Hematopoietic multipotent progenitor cell treated with erythropoietin and hydrocortisone succinate and interleukin-3 and kit ligand, for 6 days (in vitro differentiated cells): ENCODE measurements at regions not wholly inside any gene's neighbourhood (a gene's known extent, or its start where the extent isn't known, plus 50 kb on each side); places are given as distances from the start of the nearest gene placed in this dataset.
"Not testable (repeated sequence)": the region's sequence is repeated elsewhere in the genome, so short reads cannot be mapped to it uniquely, and the experiment has no call there.

ENCODE experiments used
- DNase-seq: peaks from one replicate; pipeline ENCODE4 v3.0.0-alpha.2; 2015

GRCh38 chr7:24438232-24438631 is 135.0 kb upstream of the PALS2 start:
- DNase-seq: no peak

GRCh38 chr7:24439104-24439503 is 134.1 kb upstream of the PALS2 start:
- not testable (repeated sequence) for DNase-seq

DNA sequence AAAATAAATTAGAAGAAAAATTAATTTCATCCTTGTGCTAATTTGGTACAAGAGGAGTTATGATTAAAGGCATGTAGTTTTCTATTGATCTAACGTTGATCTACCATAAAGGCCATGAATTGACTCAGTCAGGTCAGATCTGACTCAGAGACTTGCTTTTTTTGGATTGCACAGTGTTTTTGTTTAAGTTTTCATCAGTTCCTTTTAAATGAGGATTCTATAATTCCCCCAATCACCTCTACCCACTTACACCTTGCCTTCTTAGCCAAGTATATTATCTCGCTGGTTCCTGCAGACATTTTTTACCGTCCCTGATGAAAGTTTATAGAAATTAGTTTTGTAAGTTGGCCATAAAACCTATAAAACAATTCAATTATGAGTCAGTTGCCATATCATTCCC is 132.4 kb upstream of the PALS2 start:
- DNase-seq: no peak

DNA sequence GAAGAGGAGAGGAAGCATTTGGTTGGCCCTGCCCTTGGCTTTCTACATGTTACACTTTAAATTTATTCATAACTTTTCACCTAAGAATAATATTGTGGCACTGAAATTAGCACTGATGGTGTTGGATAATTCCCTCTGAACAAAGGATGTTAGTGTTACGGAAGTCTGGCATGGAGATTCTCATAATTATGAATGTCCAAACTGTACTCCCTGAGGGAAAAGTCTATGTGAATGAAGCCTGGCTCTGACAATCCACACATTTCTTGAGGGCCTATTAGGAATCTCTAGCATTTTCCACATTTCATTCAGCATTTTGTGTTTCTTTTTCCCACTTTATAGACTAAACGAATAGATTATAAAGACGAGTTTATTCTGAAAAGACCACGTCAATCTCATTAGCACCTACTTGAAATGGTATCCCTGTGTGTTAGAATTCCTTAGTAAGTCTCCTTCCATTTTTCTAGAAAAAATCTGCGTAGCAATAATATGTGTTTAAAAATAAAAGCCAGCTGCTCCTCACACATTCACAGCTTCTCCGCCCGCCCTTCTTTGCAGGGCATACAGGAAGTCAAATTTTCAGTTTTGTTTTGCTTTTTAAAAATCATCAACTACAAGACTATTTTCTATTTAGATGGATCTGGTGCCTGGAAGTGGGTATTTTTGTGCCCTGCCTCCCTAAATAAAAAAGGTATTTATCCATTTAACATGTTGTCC is 131.8 kb upstream of the PALS2 start:
- DNase-seq: no peak

- no peak for DNase-seq
These were observed 131.0 kb upstream of the PALS2 start for GRCh38 chr7:24442170-24442777.

GRCh38 chr7:24444666-24445440 is 128.4 kb upstream of the PALS2 start:
- DNase-seq: no peak

DNA sequence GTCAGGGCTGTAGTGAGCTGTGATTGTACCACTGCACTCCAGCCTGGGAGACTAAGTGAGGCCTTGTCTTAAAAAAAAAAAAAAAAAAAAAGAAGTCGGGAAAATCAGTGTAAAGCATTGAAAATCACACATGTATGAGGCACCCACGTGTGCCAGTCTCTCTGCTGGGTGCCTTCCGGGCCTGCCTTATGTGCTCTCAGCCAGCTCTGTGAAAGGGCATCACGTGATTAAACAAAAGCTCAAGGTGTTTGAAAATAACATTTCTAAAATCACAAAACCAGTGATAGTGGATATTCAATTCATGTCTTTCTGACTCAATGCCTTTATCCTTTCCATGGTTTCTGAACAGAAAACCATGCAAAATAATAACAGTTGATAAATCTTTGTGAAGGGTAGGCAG is 125.2 kb upstream of the PALS2 start:
- no peak for DNase-seq

GRCh38 chr7:24449416-24449815 is 123.8 kb upstream of the PALS2 start:
- DNase-seq: not testable (repeated sequence)

GRCh38 chr7:24455813-24456525 is 117.3 kb upstream of the PALS2 start:
- DNase-seq: no peak

DNA sequence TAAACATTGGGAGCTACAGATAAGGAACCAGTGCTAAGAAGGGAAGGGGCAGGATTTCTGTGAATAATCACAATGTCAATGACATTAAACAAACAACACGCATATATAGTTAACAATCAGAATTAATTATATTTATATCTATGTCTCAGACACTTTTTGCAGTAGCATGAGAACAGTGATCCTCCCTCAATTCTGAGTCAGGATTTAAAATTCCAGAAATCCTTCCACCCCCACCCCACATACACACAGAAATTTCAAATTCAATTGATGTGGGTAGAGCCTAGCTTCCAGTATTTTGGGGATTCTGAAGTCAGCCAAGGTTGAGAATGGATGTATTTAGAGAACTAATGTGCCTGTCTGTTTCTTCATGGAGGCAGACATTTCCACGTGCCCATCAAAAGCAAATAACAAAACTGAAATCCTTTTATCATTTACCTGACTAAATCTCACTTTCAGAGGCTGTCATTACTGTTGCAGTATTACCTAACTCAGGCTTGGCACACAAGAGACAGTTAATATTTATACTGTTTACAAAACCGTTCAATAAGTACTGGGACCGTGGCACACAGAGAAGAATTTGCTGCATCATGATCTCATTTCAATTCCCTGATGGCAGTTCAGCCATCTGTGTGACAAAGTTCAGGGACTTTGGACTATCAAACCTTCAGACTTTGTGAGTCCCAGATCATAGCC is 116.6 kb upstream of the PALS2 start:
- DNase-seq: no peak

- DNase-seq: no peak
These were observed 116.1 kb upstream of the PALS2 start for GRCh38 chr7:24457219-24457558.

GRCh38 chr7:24462117-24462516 is 111.1 kb upstream of the PALS2 start:
- DNase-seq: no peak

GRCh38 chr7:24462984-24463383 is 110.3 kb upstream of the PALS2 start:
- no peak for DNase-seq

DNA sequence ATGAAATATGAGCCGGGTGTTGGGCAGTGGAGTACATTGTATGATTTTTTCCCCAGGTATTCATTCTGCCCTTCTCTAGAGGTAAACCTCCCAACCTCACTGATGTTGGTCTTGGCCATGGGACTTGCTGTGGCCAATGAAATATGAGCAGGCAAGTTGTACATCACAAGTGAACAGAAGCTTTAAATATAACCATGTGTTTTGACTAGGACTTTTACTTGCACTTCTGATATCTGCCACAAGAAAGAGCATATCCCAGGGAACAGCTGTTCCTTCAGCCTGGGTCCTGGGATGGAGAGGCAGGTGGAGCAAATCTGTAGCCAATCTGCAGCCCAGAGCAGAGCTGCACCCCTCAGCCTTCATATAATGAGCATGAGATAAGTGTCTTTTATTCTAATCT is 109.8 kb upstream of the PALS2 start:
- no peak for DNase-seq

DNA sequence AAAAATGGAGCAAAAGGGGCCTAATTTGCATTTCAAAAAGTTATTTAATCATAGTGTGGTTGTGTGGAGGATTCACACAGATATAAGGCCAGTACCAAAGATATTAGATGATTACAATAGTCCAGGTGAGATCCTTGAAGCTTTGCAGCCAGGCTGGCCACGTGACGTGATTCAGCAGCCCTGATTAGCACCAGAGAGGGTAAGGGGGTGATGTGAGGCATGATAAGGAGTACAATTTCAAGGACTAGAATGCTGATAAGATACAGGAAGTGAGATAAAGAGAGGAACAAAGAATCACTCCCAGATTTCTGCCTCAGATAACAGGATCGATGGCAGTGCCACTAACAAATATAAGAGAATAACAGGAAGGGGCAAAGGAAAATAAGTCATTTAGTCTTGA is 108.4 kb upstream of the PALS2 start:
- no peak for DNase-seq

DNA sequence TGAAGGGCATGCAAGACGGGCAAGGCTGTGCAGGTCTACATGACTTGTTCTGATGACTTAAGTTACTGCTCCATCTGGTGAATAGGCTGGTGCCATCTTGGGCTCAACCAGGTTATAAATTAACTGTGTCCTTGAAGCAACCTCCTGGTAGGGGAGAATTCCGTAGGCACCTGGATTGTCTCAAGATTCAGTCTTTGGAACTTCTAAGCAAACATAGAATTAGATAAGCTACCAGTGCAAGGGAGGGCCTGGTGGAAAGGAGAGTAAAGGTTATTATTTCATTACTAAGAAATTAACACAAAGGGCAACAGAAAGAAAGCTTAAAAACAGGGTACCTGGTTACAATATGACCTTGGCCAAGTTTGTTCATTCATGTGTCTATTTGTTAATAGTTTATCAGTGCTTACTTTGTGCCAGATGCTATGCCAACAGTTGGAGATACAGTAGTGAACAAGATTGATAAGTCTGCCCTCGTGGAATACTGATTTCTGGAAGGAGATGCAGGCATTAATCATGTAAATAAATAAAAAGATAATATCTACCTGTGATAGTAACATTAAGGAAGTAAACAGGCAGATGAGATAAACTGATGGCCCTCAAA is 107.0 kb upstream of the PALS2 start:
- DNase-seq: no peak

GRCh38 chr7:24469118-24469517 is 104.1 kb upstream of the PALS2 start:
- no peak for DNase-seq

- no peak for DNase-seq
These were observed 101.2 kb upstream of the PALS2 start for GRCh38 chr7:24472093-24472492.

- DNase-seq: no peak
These were observed 97.9 kb upstream of the PALS2 start for GRCh38 chr7:24475166-24475961.

DNA sequence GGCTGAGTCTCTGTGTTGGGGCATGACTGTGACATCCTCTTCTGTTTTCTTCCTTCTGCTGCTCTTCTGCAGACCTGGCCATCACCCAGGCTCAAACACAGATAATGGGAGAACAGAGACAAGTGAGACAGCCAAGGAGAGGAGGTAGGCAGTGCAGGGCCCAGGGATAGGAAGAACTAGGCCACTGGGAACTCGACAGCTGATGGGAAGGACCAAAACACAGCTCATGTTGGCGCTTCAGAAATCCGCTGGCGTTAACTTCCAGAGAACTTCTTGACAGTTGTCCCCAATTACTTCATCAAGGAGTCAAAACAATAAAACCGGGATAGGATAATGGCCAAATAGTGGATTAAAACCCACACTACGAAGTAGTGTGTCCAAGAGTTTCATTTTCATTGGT is 97.0 kb upstream of the PALS2 start:
- no peak for DNase-seq

- DNase-seq: peak; percentile 42
These were observed 95.7 kb upstream of the PALS2 start for GRCh38 chr7:24477398-24478136.
